Psoas muscle (tissue), 7 donors: ENCODE measurements at regions not wholly inside any gene's neighbourhood (a gene's known extent, or its start where the extent isn't known, plus 50 kb on each side); places are given as distances from the start of the nearest gene placed in this dataset.

ENCODE experiments used
- ATAC-seq, 4 donors: fragments of 200-7000 bp; cut with Tn5 transposase; one replicate each; pipeline ENCODE4 v1.9.1; 2020; ENCODE audit warnings: moderate library complexity in 3 of 4, mild to moderate bottlenecking in 2 of 4
- DNase-seq, 2 donors: peaks; one replicate each; pipeline ENCODE4 v3.0.0-alpha.2; 2020
- H3K27ac ChIP-seq: fragments of 200-600 bp; one replicate; pipeline ENCODE4 v1.8.0; 2022
- H3K27me3 ChIP-seq, 3 donors: fragments of 200-600 bp in 1 of 3; one replicate each; pipeline versions ENCODE4 v1.6.1 to v1.8.0; 2013 to 2022; ENCODE audit warnings: low read length in 2 of 3, mild to moderate bottlenecking in 2 of 3, moderate library complexity in 1 of 3; ENCODE audit not compliant: insufficient read depth in 3 of 3
- H3K36me3 ChIP-seq, 2 donors: fragments of 200-600 bp in 1 of 2; one replicate each; pipeline versions ENCODE4 v1.6.1 to v1.8.0; 2013 to 2022; ENCODE audit warnings: low read depth in 1 of 2, mild to moderate bottlenecking in 1 of 2, moderate library complexity in 1 of 2; ENCODE audit not compliant: insufficient read depth in 1 of 2
- H3K4me1 ChIP-seq: fragments of 200-600 bp; one replicate; pipeline ENCODE4 v1.8.0; 2022
- H3K4me3 ChIP-seq: fragments of 200-600 bp; one replicate; pipeline ENCODE4 v1.8.0; 2022; ENCODE audit warnings: mild to moderate bottlenecking
- H3K9me3 ChIP-seq: fragments of 200-600 bp; one replicate; pipeline ENCODE4 v1.8.0; 2022
- CTCF ChIP-seq: fragments of 200-600 bp; IDR thresholded peaks from one replicate; pipeline ENCODE4 v1.8.0; 2022; ENCODE audit warnings: antibody characterized with exemption
- WGBS, 3 donors: extraction: QIAGEN DNeasy Blood & Tissue Kit; methylation state at CpG; one replicate each; pipeline versions ENCODE4 v1.1.6 to v1.1.7; 2013; 5-methylcytosine and 5-hydroxymethylcytosine counted together
- intact Hi-C, 2 donors: fragments of 100-400 bp; cut with DNase I; formaldehyde crosslinking; loops; one replicate each; pipeline versions ENCODE4 v1.11.0 to v1.14.2; 2022
- donor health status: healthy with polysubstance abuse.
- donor health status: DM: no; HTN: no; CAD: no; lungs with moderate emphysema.
- donor health status: Bipolar disorder and iron deficiency.
- donor health status: healthy.
- donor health status: DM: yes; HTN: yes; CAD: no.
- donor health status: DM: no; HTN: no; CAD: no.
- donor health status: DM: yes; HTN: yes; CAD: no.

GRCh38 chr20:39778847-39779604 is 816.9 kb downstream of the DHX35 start:
- 59 to 62% (median 62%) methylated on average over 5 of the region's 5 CpGs for WGBS, 3 donors

GRCh38 chr20:39778431-39778830 is 816.3 kb downstream of the DHX35 start:
- Histone ChIP-seq H3K9me3 (peaks cover 5% of the 10 kb centered on the region), H3K27me3 (no peaks in the 10 kb centered on the region), H3K27ac (no peak overlapping the region), H3K36me3 (no peaks in the 10 kb centered on the region), H3K4me3 (no peak overlapping the region), H3K4me1 (no peaks in the 10 kb centered on the region)
- intact Hi-C loops: no loop called here
- DNase-seq: no peak
- ATAC-seq: no peak
- 85 to 98% (median 91%) methylated on average over 2 of the region's 2 CpGs for WGBS, 3 donors
- no peak for TF ChIP-seq CTCF

More at GRCh38 chr20:39778847-39779604, 816.9 kb downstream of the DHX35 start:
- H3K9me3 ChIP-seq: peaks cover 9% of the 10 kb centered on the region
- H3K4me1 ChIP-seq: no peaks in the 10 kb centered on the region
- H3K27ac ChIP-seq: no peak overlapping the region
- no peak overlapping the region for H3K4me3 ChIP-seq
- H3K36me3 ChIP-seq: no peaks in the 10 kb centered on the region
- TF ChIP-seq CTCF: no peak
- intact Hi-C loops: no loop called here
- no peak for ATAC-seq
- no peaks in the 10 kb centered on the region for H3K27me3 ChIP-seq
- no peak for DNase-seq

GRCh38 chr20:39777610-39778009 is 815.5 kb downstream of the DHX35 start:
- H3K4me3 ChIP-seq: no peak overlapping the region
- H3K9me3 ChIP-seq: peaks cover 3% of the 10 kb centered on the region
- H3K27ac ChIP-seq: no peak overlapping the region
- intact Hi-C loops: no loop called here
- H3K36me3 ChIP-seq: no peaks in the 10 kb centered on the region
- no peaks in the 10 kb centered on the region for H3K4me1 ChIP-seq
- no peaks in the 10 kb centered on the region for H3K27me3 ChIP-seq
- DNase-seq (no peak), ATAC-seq (no peak)
- TF ChIP-seq CTCF: no peak

GRCh38 chr20:39775110-39775509 is 813.0 kb downstream of the DHX35 start:
- no peak for TF ChIP-seq CTCF
- 5 to 32% (median 9%) methylated on average over 3 of the region's 3 CpGs for WGBS, 3 donors
- ATAC-seq: peak in 3 of 4 donors; percentile 46 to 61 (median 53)

More at GRCh38 chr20:39775110-39775509, 813.0 kb downstream of the DHX35 start:
- H3K4me1 ChIP-seq: no peaks in the 10 kb centered on the region
- H3K36me3 ChIP-seq: no peaks in the 10 kb centered on the region
- H3K27me3 ChIP-seq: no peaks in the 10 kb centered on the region
- no peaks in the 10 kb centered on the region for H3K9me3 ChIP-seq
- DNase-seq: peak; percentile 79 to 89
- H3K27ac ChIP-seq: no peak overlapping the region
- no peak overlapping the region for H3K4me3 ChIP-seq
- intact Hi-C loops: no loop called here
